GM23338 (cell line): ENCODE measurements at regions not wholly inside any gene's neighbourhood (a gene's known extent, or its start where the extent isn't known, plus 50 kb on each side); places are given as distances from the start of the nearest gene placed in this dataset.

Experiments
- ATAC-seq: fragments of 200-7000 bp; cut with Tn5 transposase; 3 replicates; pipeline ENCODE4 v1.9.1; 2020
- DNase-seq: peaks from one replicate; pipeline ENCODE4 v3.0.0-alpha.2; 2015; ENCODE audit warnings: low spot score
- H2AFZ ChIP-seq: fragments of 200-600 bp; sonication (generic); 2 replicates; pipeline ENCODE4 v1.8.0; 2016; ENCODE audit warnings: antibody characterized with exemption, mild to moderate bottlenecking, moderate library complexity
- H3F3A ChIP-seq: fragments of 200-600 bp; sonication (generic); replicated peaks from 2 replicates; pipeline ENCODE4 v1.8.0; 2017; ENCODE audit warnings: antibody characterized with exemption, mixed run types, low read depth
- H3K27ac ChIP-seq: fragments of 200-600 bp; sonication (generic); 2 replicates; pipeline ENCODE4 v1.6.1; 2016; ENCODE audit warnings: low read depth
- H3K27me3 ChIP-seq: fragments of 200-600 bp; sonication (generic); 2 replicates; pipeline ENCODE4 v1.8.0; 2016; ENCODE audit warnings: mild to moderate bottlenecking, mixed run types, moderate library complexity; ENCODE audit not compliant: insufficient read depth
- H3K36me3 ChIP-seq: fragments of 200-600 bp; sonication (generic); 2 replicates; pipeline ENCODE4 v1.8.0; 2016; ENCODE audit warnings: mild to moderate bottlenecking; ENCODE audit not compliant: insufficient read depth
- H3K4me1 ChIP-seq: fragments of 200-600 bp; sonication (generic); 2 replicates; pipeline ENCODE4 v1.8.0; 2016; ENCODE audit warnings: mild to moderate bottlenecking, moderate library complexity; ENCODE audit not compliant: insufficient read depth
- H3K4me2 ChIP-seq: fragments of 200-600 bp; sonication (generic); 2 replicates; pipeline ENCODE4 v1.7.1; 2017; ENCODE audit warnings: mixed run types
- H3K4me3 ChIP-seq: fragments of 200-600 bp; sonication (generic); 2 replicates; pipeline ENCODE4 v1.6.1; 2016; ENCODE audit warnings: mixed run types
- H3K79me2 ChIP-seq: fragments of 200-600 bp; sonication (generic); replicated peaks from 2 replicates; pipeline ENCODE4 v1.8.0; 2017; ENCODE audit warnings: mild to moderate bottlenecking; ENCODE audit not compliant: insufficient read depth
- H3K9me2 ChIP-seq: fragments of 200-600 bp; sonication (generic); 2 replicates; pipeline ENCODE4 v1.8.0; 2017; ENCODE audit not compliant: insufficient read depth
- H4K20me1 ChIP-seq: fragments of 200-600 bp; sonication (generic); replicated peaks from 2 replicates; pipeline ENCODE4 v1.8.0; 2017; ENCODE audit warnings: mild to moderate bottlenecking; ENCODE audit not compliant: insufficient read depth
- H3K27ac Mint-ChIP-seq: 2 replicates; pipeline ENCODE4 v1.8.0; 2020; ENCODE audit warnings: inconsistent platforms, mild to moderate bottlenecking, moderate library complexity, mixed read lengths
- H3K27me3 Mint-ChIP-seq: 3 replicates; pipeline ENCODE4 v1.8.0; 2022; ENCODE audit warnings: low read depth, mild to moderate bottlenecking, moderate library complexity, mixed read lengths, inconsistent platforms; ENCODE audit not compliant: insufficient read depth, poor library complexity
- H3K36me3 Mint-ChIP-seq: 3 replicates; pipeline ENCODE4 v1.8.0; 2021; ENCODE audit warnings: low read depth, mild to moderate bottlenecking, inconsistent platforms, moderate library complexity, mixed read lengths
- H3K4me1 Mint-ChIP-seq: 3 replicates; pipeline ENCODE4 v1.8.0; 2020; ENCODE audit warnings: mild to moderate bottlenecking, inconsistent platforms, mixed read lengths
- H3K4me3 Mint-ChIP-seq: 3 replicates; pipeline ENCODE4 v1.8.0; 2021; ENCODE audit warnings: moderate library complexity, mild to moderate bottlenecking, inconsistent platforms, mixed read lengths
- H3K9me3 Mint-ChIP-seq: 3 replicates; pipeline ENCODE4 v1.8.0; 2020; ENCODE audit warnings: moderate library complexity, mild to moderate bottlenecking, inconsistent platforms, mixed read lengths
- CREB1 ChIP-seq: fragments of 250-450 bp; sonication (Bioruptor Pico); IDR thresholded peaks from 2 replicates; pipeline ENCODE4 v1.5.0; 2020; ENCODE audit warnings: low read depth, mild to moderate bottlenecking, moderate library complexity
- CTCF ChIP-seq, 2 experiments: fragments of 200-600 bp in 1 of 2; sonication (generic) in 1 of 2; conservative IDR thresholded peaks; 2 replicates each; pipeline versions ENCODE4 v1.5.1 to v1.6.1; 2016 to 2017; ENCODE audit warnings: antibody characterized with exemption in 2 of 2, low read depth in 2 of 2, mild to moderate bottlenecking in 2 of 2, moderate library complexity in 1 of 2
- EZH2 ChIP-seq: fragments of 200-600 bp; sonication (generic); IDR thresholded peaks from one replicate; pipeline ENCODE4 v1.8.0; 2017; ENCODE audit warnings: antibody characterized with exemption, mild to moderate bottlenecking, low read depth; ENCODE audit not compliant: unreplicated experiment
- EZH2phosphoT487 ChIP-seq: fragments of 200-600 bp; sonication (generic); IDR thresholded peaks from one replicate; pipeline ENCODE4 v1.8.1; 2018; ENCODE audit warnings: antibody characterized with exemption; ENCODE audit not compliant: unreplicated experiment
- JUNB ChIP-seq: IDR thresholded peaks from one replicate; pipeline ENCODE4 v1.6.1; 2016; ENCODE audit warnings: antibody characterized with exemption; ENCODE audit not compliant: unreplicated experiment
- NANOG ChIP-seq: IDR thresholded peaks from 2 replicates; pipeline ENCODE4 v1.6.1; 2016; ENCODE audit warnings: antibody characterized with exemption, borderline replicate concordance
- POLR2AphosphoS5 ChIP-seq: IDR thresholded peaks from 2 replicates; pipeline ENCODE4 v1.6.1; 2016; ENCODE audit warnings: antibody characterized with exemption, low read depth
- REST ChIP-seq: IDR thresholded peaks from one replicate; pipeline ENCODE4 v1.6.1; 2018; ENCODE audit warnings: antibody characterized with exemption; ENCODE audit not compliant: unreplicated experiment
- STAT1 ChIP-seq: IDR thresholded peaks from one replicate; pipeline ENCODE4 v1.6.1; 2016; ENCODE audit warnings: antibody characterized with exemption; ENCODE audit not compliant: unreplicated experiment
- TF ChIP-seq, protein P1 (sequence below): IDR thresholded peaks from 2 replicates; pipeline ENCODE4 v1.6.1; 2016; ENCODE audit warnings: antibody characterized with exemption

DNA sequence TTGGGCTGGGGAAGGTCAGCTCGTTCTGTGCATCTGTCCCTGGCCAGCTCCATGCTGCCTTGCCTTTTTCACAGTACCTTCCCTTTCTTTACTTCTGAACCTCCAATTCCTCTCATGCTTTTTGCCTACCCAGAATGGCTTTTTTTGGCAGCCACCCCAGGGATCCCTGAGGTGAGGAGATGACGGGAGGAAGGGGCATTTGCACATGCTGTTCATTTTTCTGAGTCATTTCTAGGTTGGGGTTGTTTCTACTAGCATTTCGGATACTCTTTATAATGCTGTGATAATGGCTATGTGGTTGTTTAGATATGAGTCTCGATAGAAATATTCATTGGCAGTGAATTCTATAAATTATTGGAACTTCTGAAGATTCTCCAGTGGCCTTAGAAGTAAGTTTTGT is 415.1 kb upstream of the FZD8 start:
- no peak for ATAC-seq
- H3K9me2 ChIP-seq = no peaks in the 10 kb centered on the region; the same call in 1 of the 2 replicates
- Mint-ChIP-seq H3K9me3 (peaks cover 11% of the 10 kb centered on the region; the same call in 2 of the 3 replicates), H3K4me1 (peaks cover 3% of the 10 kb centered on the region; the same call in 1 of the 3 replicates), H3K27me3 (no peaks in the 10 kb centered on the region), H3K27ac (no peak overlapping the region), H3K4me3 (no peak overlapping the region), H3K36me3 (no peaks in the 10 kb centered on the region; the same call in 1 of the 3 replicates)
- no peaks in the 10 kb centered on the region for H3K36me3 ChIP-seq
- H3K4me3 ChIP-seq = no peak overlapping the region
- H3K4me1 ChIP-seq = 0 out of 2 replicates have a peak, but pooled peaks cover 3% of the 10 kb centered on the region
- H2AFZ ChIP-seq = no peak overlapping the region
- TF ChIP-seq, protein P1, sequence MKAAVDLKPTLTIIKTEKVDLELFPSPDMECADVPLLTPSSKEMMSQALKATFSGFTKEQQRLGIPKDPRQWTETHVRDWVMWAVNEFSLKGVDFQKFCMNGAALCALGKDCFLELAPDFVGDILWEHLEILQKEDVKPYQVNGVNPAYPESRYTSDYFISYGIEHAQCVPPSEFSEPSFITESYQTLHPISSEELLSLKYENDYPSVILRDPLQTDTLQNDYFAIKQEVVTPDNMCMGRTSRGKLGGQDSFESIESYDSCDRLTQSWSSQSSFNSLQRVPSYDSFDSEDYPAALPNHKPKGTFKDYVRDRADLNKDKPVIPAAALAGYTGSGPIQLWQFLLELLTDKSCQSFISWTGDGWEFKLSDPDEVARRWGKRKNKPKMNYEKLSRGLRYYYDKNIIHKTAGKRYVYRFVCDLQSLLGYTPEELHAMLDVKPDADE = no peak
- TF ChIP-seq JUNB (no peak), STAT1 (no peak), EZH2 (no peak)
- H3F3A ChIP-seq = no peaks in the 10 kb centered on the region
- H3K4me2 ChIP-seq = no peak overlapping the region
- no peaks in the 10 kb centered on the region for H3K79me2 ChIP-seq
- no peak for DNase-seq
- H3K27me3 ChIP-seq = no peaks in the 10 kb centered on the region
- no peak overlapping the region for H3K27ac ChIP-seq
- H4K20me1 ChIP-seq = no peaks in the 10 kb centered on the region

- no peaks in the 10 kb centered on the region for H3K27me3 ChIP-seq
- no peaks in the 10 kb centered on the region for H4K20me1 ChIP-seq
- Mint-ChIP-seq H3K4me1 (peaks cover 3% of the 10 kb centered on the region; the same call in 1 of the 3 replicates), H3K4me3 (no peak overlapping the region), H3K9me3 (peaks cover 11% of the 10 kb centered on the region; the same call in 2 of the 3 replicates), H3K27me3 (no peaks in the 10 kb centered on the region), H3K36me3 (no peaks in the 10 kb centered on the region; the same call in 1 of the 3 replicates), H3K27ac (no peak overlapping the region)
- H3K4me3 ChIP-seq = no peak overlapping the region
- H3K4me1 ChIP-seq = 0 out of 2 replicates have a peak, but pooled peaks cover 3% of the 10 kb centered on the region
- no peak overlapping the region for H2AFZ ChIP-seq
- ATAC-seq (no peak), DNase-seq (no peak)
- no peaks in the 10 kb centered on the region for H3K36me3 ChIP-seq
- no peaks in the 10 kb centered on the region for H3K79me2 ChIP-seq
- H3K4me2 ChIP-seq = no peak overlapping the region
- H3F3A ChIP-seq = no peaks in the 10 kb centered on the region
- peaks cover 6% of the 10 kb centered on the region; the same call in 1 of the 2 replicates for H3K9me2 ChIP-seq
- H3K27ac ChIP-seq = no peak overlapping the region
- TF ChIP-seq, protein P1 = no peak
- no peak for TF ChIP-seq CREB1 (CRISPR knock-in tag)
- TF ChIP-seq EZH2 = no peak
- no peak for TF ChIP-seq POLR2AphosphoS5
- no peak for TF ChIP-seq EZH2phosphoT487
- TF ChIP-seq CTCF (conservative IDR thresholded peaks at IDR 0.05; ENCODE audit: low read depth in 2 of 2) = no peak
- TF ChIP-seq NANOG = no peak
- no peak for TF ChIP-seq REST
These were observed 411.7 kb upstream of the FZD8 start for GRCh38 chr10:36053775-36054174.
